ENCODE measurements at regions not wholly inside any gene's neighbourhood (a gene's known extent, or its start where the extent isn't known, plus 50 kb on each side); places are given as distances from the start of the nearest gene placed in this dataset.

GRCh38 chr22:22424210-22424800 is 84.2 kb downstream of the ZNF280B start:
- intact Hi-C loops (cut with DNase I): no loop called here

GRCh38 chr22:22424956-22425355 is 83.6 kb downstream of the ZNF280B start:
- no peaks in the 10 kb centered on the region for H3K36me3 ChIP-seq (replicated peaks in 1 of 2)
- H3K9me3 ChIP-seq (replicated peaks in 1 of 3): no peaks in the 10 kb centered on the region
- 90 to 94% (median 92%) methylated on average over 3 of the region's 3 CpGs for WGBS, 4 donors
- intact Hi-C loops (cut with DNase I): no loop called here
- peaks cover 8 to 16% of the 10 kb centered on the region in 2 donors for H3K4me1 ChIP-seq (replicated peaks in 1 of 2)
- TF ChIP-seq CTCF (IDR thresholded peaks at IDR 0.05) (no peak), POLR2A (IDR thresholded peaks at IDR 0.05) (no peak)
- DNase-seq: no peak
- no peak overlapping the region for H3K27ac ChIP-seq
- H3K27me3 ChIP-seq: no peaks in the 10 kb centered on the region
- H3K4me3 ChIP-seq: no peak overlapping the region

More at GRCh38 chr22:22424210-22424800, 84.2 kb downstream of the ZNF280B start:
- DNase-seq: no peak
- H3K9me3 ChIP-seq (replicated peaks in 1 of 3): no peaks in the 10 kb centered on the region
- 73 to 87% (median 84%) methylated on average over 13 of the region's 13 CpGs for WGBS, 4 donors
- no peak overlapping the region for H3K4me3 ChIP-seq
- H3K4me1 ChIP-seq (replicated peaks in 1 of 2): peaks cover 8 to 16% of the 10 kb centered on the region in 2 donors
- H3K36me3 ChIP-seq (replicated peaks in 1 of 2): no peaks in the 10 kb centered on the region
- no peak for TF ChIP-seq CTCF (IDR thresholded peaks at IDR 0.05)
- no peak for TF ChIP-seq POLR2A (IDR thresholded peaks at IDR 0.05)
- no peak overlapping the region for H3K27ac ChIP-seq
- H3K27me3 ChIP-seq: no peaks in the 10 kb centered on the region

- DNase-seq: no peak
- WGBS, 4 donors: 50 to 100% (median 89%) methylated on average over 1 of the region's 1 CpG
- intact Hi-C loops (cut with DNase I): no loop called here
- Histone ChIP-seq H3K4me1 (replicated peaks in 1 of 2) (peaks cover 8 to 16% of the 10 kb centered on the region in 2 donors), H3K9me3 (replicated peaks in 1 of 3) (no peaks in the 10 kb centered on the region), H3K4me3 (no peak overlapping the region), H3K27ac (peak overlapping the region in 3 of 5 donors; percentile 30 to 69 (median 62)), H3K36me3 (replicated peaks in 1 of 2) (no peaks in the 10 kb centered on the region), H3K27me3 (no peaks in the 10 kb centered on the region)
- TF ChIP-seq CTCF (IDR thresholded peaks at IDR 0.05): no peak
- TF ChIP-seq POLR2A (IDR thresholded peaks at IDR 0.05): no peak
These were observed 83.2 kb downstream of the ZNF280B start for GRCh38 chr22:22425356-22425755.

GRCh38 chr22:22425783-22426624 is 82.5 kb downstream of the ZNF280B start:
- TF ChIP-seq POLR2A (IDR thresholded peaks at IDR 0.05) (no peak), CTCF (IDR thresholded peaks at IDR 0.05) (no peak)
- no peak overlapping the region for H3K4me3 ChIP-seq
- 43 to 50% (median 47%) methylated on average over 8 of the region's 8 CpGs for whole genome bisulfite sequencing, 4 donors
- intact Hi-C loops (cut with DNase I): no loop called here
- H3K36me3 ChIP-seq (replicated peaks in 1 of 2): no peaks in the 10 kb centered on the region
- peaks cover 8 to 16% of the 10 kb centered on the region in 2 donors for H3K4me1 ChIP-seq (replicated peaks in 1 of 2)
- no peaks in the 10 kb centered on the region for H3K9me3 ChIP-seq (replicated peaks in 1 of 3)
- DNase-seq: peak in 6 of 7 donors; percentile 31 to 64 (median 49)
- no peaks in the 10 kb centered on the region for H3K27me3 ChIP-seq
- H3K27ac ChIP-seq: peak overlapping the region in 4 of 5 donors; percentile 2 to 69 (median 46)

Data from adrenal gland (tissue), 9 donors.